CD4-positive, alpha-beta T cell treated with Interferon gamma for 1 hour (primary cell): ENCODE measurements at regions not wholly inside any gene's neighbourhood (a gene's known extent, or its start where the extent isn't known, plus 50 kb on each side); places are given as distances from the start of the nearest gene placed in this dataset.

ENCODE experiments used
- DNase-seq: peaks from one replicate; pipeline ENCODE4 v3.0.0-alpha.2; 2020

DNA sequence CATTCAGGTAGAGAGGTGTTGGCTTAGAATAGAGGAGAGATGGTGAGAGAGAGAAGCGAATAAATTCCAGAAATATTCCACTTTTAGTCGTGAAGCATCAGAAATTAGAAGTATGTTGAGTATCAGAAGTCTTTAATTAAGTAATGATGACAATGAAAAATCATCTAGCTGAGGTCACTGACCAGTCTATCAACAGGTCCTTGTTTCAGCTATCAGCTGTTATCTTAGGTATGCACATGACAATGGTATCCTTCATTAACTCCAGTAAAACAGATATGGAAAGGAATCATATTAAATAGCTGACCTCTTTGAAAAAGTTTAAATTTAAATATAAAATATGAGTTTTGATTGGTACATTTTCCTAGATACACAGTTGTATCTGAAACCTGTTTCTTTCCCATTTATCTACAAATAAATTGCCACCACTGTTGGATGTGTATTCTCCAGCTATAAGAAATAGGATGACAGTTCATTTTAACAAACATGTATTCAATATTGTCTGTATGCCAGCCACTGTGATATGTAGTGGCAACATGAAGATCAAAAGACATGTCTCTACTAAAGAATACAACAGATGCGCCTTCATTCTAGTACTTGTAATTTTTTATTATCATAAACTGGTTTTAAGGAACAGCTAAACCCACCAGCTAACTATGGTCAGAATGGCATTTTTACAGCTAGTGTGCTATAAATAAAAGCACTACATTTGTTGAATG is 424.2 kb upstream of the DCN start:
- no peak for DNase-seq

DNA sequence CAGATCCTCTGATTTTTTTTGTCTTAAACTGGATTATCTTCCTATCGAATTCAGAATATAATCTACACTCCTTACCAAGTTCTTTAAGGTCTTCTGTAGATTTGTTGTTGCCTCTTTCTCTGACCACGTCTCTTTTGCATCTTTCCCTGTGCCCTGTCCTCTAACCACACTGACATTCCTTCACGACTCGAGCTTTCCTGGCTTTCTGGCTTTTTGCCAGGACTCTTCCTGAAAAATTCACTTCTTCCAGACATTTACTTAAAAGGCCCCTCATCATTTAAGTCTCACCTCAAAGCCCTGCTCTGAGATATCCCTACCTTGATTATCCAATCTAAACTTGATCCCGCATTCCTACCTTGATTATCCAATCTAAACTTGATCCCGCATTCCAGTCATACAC is 422.3 kb upstream of the DCN start:
- DNase-seq = no peak

DNA sequence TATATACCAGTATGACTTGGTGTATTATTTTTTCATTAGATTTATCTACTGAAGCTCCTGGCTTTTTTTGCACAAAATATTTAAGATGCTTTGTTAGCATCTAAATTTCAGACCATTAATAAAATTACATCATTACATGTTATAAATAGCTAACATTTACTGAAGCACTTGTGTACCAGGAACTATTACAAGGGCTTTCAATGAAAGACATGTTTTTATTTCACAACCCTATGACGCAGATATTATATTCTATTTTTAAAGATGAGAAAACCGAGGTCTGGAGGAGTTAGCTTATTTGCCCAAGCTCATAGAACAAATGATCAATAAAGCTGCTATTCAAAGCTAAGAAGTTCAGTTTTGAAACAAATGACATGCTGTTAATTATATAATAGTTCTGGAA is 420.4 kb upstream of the DCN start:
- DNase-seq = no peak

DNA sequence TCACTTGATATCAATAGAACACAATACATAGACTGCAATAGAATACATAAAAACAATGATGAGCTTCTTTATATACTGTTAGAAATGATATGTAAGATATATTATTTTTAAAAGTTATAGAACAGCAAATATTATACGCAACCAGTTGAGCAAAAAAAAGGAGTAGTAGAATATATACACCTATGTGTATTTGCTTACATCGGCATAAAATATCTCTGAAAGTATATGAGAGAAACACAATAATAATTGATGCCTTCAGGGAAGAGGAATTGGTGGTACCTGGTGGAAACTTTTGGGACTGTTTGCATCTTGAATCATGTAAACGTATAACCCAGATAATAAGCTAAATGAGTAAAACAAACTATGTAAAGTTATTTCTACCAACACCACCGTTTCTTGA is 418.4 kb upstream of the DCN start:
- no peak for DNase-seq

DNA sequence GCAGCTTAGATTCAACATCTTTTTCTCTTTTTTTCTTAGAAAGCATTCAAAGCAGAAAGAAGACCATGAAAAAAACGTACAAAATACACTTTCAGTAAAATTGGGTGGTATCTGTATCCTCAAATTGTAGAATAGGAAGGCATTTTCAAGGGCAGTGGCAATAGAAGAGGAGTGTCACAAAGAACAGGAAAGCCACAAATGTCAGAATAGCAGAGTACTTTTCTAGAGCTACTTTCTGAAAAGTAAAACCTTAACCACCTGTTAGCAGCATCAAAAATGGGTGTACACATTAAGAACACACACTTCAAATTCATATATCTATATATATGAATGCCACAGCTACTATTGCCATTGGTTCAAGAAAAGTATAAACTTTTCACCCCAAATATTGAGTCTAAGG is 412.1 kb upstream of the DCN start:
- DNase-seq = no peak

DNA sequence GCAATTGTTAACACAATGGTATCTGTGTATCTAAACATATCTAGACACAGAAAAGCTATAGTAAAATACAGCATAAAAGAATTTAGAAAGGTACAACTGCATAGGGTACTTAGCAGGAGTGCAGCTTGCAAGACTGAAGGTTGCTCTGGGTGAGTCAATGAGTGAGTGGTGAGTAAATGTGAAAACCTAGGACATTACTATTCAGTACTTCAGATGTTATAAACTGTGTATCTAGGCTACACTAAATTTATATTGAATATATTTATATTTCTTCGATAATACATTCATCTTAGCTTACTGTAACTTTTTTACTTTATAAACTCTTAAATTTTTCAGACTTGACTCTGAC is 409.0 kb upstream of the DCN start:
- no peak for DNase-seq

DNA sequence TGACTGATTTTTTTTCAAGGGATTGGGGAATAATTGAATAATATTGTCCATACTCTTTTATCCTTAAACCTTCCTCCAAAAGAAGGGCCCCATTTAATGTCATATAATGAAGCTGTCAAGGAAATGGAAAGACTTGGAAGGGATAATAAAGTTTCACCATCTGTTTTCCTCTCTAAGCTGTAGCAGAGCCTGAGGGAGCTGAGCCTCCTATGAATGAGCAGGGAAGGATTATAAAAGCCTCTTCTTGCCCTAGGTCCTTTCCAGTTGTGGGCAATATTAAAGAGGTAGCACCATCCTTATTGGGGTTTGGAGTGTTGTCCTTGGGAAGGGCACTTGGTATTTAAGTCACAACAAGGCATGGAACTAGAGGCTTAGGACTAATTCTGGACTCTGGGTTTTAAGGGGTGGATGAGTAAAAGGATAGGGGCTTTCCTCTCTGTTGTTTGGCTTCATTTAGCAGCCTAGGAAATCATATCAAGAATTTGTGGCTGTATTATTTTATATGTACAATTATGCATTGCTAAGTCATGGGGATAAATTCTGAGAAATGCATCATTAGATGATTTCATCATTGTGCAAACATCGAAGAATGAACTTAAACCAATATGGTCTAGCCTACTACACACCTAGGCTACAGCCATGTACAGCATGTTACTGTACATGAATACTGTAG is 408.5 kb upstream of the DCN start:
- no peak for DNase-seq

DNA sequence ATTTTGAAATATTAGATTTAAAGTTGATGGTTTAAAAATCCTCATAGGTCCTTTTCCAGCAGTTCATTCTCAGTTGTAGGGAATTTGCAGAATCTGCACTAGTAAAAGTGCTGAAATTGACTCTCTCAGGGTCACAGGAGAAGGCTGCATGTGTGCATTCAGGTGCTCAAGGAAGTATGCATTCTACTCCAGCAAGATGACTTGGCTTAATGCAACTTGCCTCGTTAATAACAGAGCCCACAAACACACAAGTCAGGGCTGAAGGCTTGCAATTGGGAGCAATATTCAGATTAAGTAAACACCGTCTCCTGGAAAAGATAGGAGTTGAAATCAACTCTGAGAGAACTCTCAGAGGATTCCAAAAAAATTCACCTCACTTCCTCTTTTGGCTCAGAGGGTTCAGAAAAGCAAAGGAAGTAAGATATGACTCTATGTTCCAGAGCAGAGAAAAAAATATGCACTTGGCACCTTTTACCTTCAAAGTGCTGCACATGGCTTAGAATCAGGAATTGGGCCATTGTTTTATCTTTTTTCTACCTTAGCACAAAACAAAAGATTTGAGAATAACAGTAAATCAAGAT is 406.3 kb upstream of the DCN start:
- DNase-seq = no peak

DNA sequence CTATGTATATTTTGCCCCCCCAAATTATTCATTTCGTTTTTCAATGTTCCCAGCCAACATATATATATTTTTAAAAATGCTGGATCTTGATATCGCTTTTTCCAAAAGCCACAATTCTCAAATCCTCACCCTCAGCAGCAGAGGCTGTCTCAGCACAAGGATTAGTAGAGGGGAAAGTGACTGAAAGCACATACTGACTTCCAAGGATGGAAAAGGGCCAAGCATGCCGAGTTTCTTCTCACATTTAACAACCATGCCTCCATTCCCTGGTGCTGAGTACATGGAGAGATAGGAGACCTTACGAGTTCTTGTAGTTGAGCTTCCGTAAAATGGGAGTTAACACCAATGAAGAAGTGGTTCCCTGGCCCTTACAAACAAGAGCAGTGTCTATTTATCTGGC is 403.4 kb upstream of the DCN start:
- DNase-seq = no peak

DNA sequence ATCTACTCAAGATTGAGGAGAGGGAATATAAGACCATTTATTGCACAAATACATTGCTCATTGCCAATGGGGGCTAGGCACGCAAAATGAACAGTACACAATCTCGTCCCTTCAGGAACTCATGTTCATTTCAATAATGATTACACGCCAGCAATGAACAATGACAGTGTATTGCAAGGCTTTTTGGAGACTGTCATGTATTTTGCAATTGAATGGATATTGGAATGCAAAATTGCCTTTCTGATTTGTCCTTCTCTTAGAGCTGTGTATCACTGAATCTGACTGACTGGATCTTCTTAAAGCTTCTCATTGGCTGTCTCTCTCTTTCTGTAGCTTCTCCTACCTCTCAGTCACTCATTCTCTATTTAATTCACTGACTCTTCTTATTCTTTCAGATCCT is 400.2 kb upstream of the DCN start:
- no peak for DNase-seq

DNA sequence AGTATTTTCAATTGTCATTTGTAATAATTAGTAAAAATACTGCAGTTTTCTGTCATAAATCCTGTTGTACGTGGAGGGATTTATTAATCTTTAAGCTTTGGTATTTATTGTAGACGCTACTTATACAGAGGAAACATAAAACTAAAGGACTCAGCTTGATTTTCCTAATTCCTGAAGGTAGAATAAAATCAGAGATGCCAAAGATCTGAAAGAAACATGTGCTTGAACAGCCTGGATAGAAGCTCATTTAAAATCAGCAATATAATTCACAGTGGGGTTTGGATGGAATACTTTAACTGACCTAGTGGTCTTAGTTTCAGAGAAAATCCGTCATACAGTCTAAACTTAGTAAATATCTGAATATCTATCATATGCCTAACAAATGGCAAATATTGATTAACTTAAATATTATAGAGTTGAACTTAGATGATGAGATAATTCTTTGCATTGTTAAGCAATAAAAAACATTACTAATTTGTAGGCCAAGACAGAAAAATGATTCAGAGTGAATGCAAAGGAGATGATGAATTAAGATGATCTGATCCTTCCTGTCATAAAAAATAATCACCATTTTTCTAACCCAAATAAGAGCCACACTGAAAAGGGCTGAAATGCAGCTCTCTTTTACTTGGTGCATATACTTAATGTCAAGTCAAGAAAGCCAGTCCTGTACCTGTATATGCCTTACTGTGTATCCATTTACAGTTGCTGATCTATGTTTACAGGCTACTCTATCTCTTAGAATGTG is 397.1 kb upstream of the DCN start:
- DNase-seq = no peak

DNA sequence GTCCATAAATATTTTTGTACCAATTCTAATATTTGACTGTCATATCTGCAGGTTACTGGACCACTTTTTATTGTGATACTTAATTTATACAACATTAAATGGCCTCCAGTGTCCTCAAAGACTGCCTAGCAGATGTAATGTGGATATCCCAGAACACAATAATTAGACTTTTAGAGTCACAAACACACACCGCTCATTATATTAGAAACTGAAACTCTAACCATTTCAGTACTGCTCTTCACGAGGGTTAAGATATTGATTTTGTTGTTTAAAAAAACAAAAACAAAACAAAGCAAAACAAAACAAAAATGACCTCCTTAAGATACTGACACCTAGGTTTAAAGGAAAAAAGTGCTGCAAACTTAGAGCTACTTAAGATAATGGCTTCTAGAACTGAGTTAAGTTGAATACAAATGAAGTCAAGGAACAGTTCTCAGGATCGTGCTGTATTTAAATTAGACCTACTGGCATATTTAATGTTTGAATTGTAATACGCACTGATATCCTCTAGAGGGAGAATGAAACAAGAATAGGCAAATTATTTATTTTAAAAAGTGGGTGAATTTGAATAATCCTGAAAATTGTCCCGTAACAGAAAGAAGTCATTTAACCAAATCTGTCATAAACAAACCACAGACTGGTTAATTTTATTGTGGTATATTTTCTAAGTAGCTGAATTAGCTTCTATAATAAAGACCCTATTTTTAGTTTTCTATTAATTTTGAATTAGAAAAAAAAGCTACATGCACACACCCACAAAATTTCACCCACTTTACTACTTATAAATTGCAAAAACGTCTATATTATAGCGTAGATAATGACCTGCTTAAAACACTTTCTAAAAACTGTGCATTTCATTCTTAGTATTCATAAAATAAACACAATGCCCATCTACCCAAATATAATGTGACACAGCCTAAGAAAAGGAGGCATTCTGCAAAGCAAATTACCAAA is 395.2 kb upstream of the DCN start:
- DNase-seq = no peak

DNA sequence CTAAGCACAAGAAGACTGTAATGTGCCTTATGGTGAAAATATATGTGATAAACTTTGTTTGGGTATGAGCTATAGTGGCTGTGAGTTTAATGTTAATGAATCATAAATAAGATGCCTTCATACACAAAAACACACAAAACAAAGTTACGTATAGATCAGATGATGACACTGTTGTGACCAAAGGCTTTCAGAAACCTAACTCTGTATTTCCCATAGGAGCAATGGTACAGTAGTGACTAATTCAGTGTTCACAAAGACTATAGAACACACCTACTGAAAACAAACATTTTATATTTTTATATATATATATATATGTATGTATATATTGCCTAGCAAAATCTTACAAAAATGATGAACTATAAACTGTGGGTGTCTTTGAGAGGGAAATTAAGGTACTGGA is 393.8 kb upstream of the DCN start:
- DNase-seq = no peak

DNA sequence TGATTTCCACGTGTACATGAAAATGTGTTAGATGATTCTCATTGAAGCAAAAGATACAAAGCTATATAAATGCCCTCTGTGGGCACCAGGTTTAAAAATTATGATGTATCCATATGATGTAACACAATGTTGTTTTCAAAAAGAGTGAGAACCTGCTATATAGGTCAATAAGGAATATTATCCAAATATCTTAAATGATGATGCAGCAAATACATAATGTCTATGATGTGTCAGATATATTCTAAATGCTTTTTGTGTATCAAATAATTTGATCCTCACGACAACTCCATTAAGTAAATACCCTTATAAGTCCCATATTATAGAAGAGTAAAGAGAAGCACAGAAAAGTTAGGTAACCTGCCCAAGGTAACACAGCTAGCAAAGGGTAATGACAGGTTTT is 393.0 kb upstream of the DCN start:
- no peak for DNase-seq

DNA sequence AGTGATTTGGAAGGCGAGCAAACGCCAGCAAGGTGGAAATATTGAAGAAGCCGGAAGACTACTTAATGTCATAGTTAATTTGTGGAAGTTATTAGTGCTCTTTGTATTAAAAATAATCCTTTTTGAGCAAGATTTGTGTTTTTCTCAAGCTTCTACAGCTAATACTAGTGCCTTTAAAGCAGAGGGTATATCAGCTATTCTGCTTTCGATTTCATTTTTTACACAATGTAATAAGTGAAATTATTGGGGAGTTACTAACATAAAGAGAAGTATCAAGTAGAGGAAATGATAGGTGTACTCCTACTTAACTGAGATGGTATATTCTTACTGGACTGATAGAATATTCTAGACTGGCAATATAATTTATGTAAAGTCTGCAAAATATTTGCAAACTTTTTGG is 392.4 kb upstream of the DCN start:
- no peak for DNase-seq

DNA sequence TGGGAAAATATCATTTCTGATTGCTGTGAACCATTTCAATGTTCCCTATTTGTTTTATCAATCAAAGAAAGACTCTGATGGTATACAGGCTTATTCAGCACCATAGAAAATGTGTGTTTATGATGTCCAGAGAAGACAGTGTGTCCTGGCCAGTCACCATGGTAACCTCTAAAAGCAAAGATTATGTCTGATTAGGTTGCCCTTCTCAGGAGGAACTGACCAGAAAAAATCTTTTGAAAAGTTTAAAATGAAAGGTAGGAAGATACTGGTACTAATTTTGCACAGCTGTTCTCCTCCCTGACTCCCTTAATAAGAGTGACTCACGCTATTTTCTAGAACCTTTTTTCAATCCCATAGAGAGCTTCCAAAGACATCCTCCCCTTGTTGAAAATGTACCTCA is 391.8 kb upstream of the DCN start:
- no peak for DNase-seq

DNA sequence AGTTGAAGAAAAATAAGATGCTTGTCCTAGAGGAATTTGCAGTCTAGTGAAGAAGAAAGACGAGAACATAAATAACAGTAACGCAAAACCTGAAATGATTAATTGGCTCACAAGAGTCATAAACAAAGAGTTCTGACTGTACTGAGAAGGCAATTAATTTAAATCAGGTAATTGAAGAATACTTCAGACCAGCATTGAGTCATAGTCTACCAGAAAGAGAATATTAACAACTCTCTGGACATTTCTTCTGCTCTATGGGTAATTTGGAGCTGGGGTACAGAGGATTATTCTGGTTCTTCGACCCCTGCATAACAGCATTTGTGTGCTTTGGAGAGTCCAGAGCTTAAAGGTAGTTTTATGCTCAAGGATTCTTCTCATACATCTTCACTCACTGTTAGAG is 390.3 kb upstream of the DCN start:
- DNase-seq = no peak

DNA sequence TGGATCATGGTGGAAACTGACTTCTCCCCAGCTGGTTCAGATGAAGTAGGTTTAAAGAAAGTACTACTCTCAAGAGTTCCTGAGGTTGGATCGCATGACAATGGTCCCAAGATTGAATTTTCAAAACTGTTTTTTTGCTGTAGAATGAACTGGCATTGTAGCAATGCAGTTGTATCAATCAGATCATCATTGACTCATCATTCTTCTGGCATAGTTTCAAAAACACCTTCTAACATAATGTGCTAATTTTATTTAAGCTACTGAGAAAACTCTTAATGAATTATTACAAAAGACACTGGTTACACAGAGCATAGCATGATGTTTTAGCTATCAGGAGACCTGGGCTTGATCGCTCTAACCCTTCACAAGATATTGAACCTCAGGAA is 384.5 kb upstream of the DCN start:
- DNase-seq = no peak

DNA sequence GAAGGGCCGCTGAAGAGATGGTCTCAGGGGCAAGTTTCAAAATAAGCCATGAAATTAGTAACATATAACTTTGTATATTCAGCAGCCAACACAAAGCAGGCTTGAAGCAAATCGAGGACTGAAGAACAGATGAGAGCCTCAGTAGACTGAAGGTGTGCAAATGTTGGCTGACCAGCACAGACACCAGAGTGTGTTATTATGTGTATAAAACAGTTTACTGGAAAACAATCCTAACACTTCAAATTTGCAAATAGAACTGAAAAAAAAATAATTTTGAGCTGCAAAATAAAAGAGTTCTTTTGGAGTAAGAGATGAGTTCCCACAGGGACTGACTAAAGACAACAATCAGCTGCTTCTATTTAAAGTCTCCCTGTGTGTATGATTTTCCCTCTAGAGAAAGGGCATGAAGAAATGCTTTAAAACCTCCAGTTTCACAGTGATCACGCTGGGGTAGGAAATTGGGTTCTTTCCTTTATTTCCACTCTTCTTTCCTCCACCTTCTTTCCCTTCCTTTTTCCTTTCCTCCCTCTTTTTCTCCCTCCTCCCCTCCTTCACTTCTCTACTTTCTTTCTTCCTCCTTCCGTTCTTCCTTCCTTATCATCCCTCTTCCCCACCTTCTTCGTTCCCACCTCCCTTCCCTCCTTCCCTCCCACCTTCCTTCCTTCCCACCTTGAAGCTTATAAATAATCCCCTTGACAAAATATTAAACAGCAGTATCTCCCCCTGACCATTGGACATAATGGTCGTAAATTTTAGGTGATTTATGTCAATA is 383.9 kb upstream of the DCN start:
- no peak for DNase-seq

DNA sequence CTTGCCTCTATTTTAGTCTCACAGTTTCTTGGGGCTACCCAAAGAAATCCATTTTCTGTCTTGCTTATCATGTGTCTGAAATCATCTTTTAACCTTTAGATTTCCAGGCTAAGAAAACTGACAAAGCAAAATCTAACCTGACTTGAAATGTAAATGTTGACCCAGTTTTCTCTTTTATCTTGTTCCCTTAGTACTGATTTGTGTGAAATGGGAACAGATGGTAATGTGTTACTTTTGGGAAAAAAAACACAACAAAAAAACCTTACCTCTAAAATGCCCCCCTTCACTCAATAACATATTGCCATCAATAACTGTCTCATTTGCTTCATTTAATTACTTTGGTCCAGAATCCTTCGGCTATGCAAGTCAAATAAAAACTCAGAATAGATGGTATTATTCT is 383.2 kb upstream of the DCN start:
- DNase-seq = no peak

DNA sequence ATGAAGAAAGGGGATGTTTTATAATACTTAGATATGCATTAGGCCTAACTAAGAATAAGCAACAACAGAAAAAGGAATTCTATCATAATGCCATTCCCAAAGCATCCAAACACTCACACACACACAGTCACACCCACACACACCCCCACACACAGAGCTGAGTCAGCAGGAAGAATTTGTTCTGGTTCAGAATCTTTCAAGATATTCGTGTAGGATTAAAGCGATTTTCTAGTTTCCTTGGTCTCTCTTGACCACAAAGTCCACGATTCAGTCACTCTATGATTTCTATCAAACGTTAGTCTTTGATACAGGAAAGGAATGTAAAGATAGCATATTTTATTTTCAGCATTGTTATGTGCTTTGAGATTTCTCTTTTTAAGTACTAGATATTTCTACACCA is 382.6 kb upstream of the DCN start:
- DNase-seq = no peak
